Endothelial cell of umbilical vein (primary cell): ENCODE measurements at regions not wholly inside any gene's neighbourhood (a gene's known extent, or its start where the extent isn't known, plus 50 kb on each side); places are given as distances from the start of the nearest gene placed in this dataset.

Source experiments
- BruUV-seq: library from RNA; stranded (reverse); fragments of 400-500 nt; replicated peaks from 2 replicates; lab custom pipeline; 2021; lab: Mats Ljungman, UMichigan
- CTCF ChIA-PET: fragments of 300-600, 350-600 bp; sonication (Branson Sonifier 250); formaldehyde crosslinking; loops from one replicate; lab custom pipeline; 2021; ENCODE audit warnings: antibody characterized with exemption, inconsistent platforms; lab: Charles Lee
- POLR2A ChIA-PET: fragments of 300-600, 350-600 bp; sonication (Branson Sonifier 250); formaldehyde crosslinking; loops from one replicate; lab custom pipeline; 2021; ENCODE audit warnings: antibody characterized with exemption, inconsistent platforms; lab: Charles Lee
- DNase-seq: peaks from one replicate; pipeline ENCODE4 v3.0.0-alpha.2; 2011; ENCODE audit warnings: low read depth, low spot score
- FAIRE-seq: peaks from 2 replicates; lab custom pipeline; 2011; peaks lifted over from hg19 to GRCh38; lab: Jason Lieb, UNC
- H2AFZ ChIP-seq: 2 replicates; pipeline ENCODE4 v1.6.0; 2012; ENCODE audit warnings: low read depth, low read length, control low read depth, inconsistent platforms
- H3K27ac ChIP-seq: 2 replicates; pipeline ENCODE4 v1.5.1; 2011; ENCODE audit warnings: low read depth, mild to moderate bottlenecking, control low read depth, low read length, moderate library complexity; ENCODE audit not compliant: insufficient read depth
- H3K27me3 ChIP-seq, 2 experiments: 2 replicates each; pipeline versions ENCODE4 v1.6.0 to v1.6.1; 2011; ENCODE audit warnings: low read length in 2 of 2, mixed read lengths in 1 of 2; ENCODE audit not compliant: control insufficient read depth in 2 of 2, insufficient read depth in 2 of 2
- H3K36me3 ChIP-seq, 2 experiments: 2 replicates in 1 of 2; 3 replicates in 1 of 2; pipeline ENCODE4 v1.5.1; 2011; ENCODE audit warnings: low read length in 2 of 2, mild to moderate bottlenecking in 1 of 2, moderate library complexity in 1 of 2; ENCODE audit not compliant: control insufficient read depth in 2 of 2, insufficient read depth in 2 of 2; ENCODE audit errors: extremely low read depth in 1 of 2
- H3K4me1 ChIP-seq: 3 replicates; pipeline ENCODE4 v1.5.1; 2011; ENCODE audit warnings: mild to moderate bottlenecking, low read length; ENCODE audit not compliant: control insufficient read depth, insufficient read depth; ENCODE audit errors: extremely low read depth
- H3K4me2 ChIP-seq: 2 replicates; pipeline ENCODE4 v1.6.1; 2011; ENCODE audit warnings: low read length, control low read depth, mixed read lengths; ENCODE audit not compliant: insufficient read depth
- H3K4me3 ChIP-seq, 3 experiments: fragments of 200-600 bp in 1 of 3; sonication (generic), shearing (Covaris generic) in 1 of 3; replicated peaks in 1 of 3; 2 replicates each; pipeline ENCODE4 v1.5.1; 2011 to 2016; ENCODE audit warnings: control low read depth in 3 of 3, low read length in 3 of 3, mild to moderate bottlenecking in 2 of 3, inconsistent platforms in 1 of 3, low read depth in 1 of 3, moderate library complexity in 1 of 3; ENCODE audit not compliant: insufficient read depth in 1 of 3
- H3K79me2 ChIP-seq: 2 replicates; pipeline ENCODE4 v1.6.0; 2012; ENCODE audit warnings: low read length, inconsistent platforms; ENCODE audit not compliant: control insufficient read depth, insufficient read depth
- H3K9ac ChIP-seq: replicated peaks from 2 replicates; pipeline ENCODE3; 2011; ENCODE audit warnings: low read length, control low read depth; ENCODE audit not compliant: insufficient read depth; ENCODE audit errors: extremely low read depth
- H3K9me1 ChIP-seq: replicated peaks from 3 replicates; pipeline ENCODE4 v1.6.0; 2011; ENCODE audit warnings: mild to moderate bottlenecking, low read length; ENCODE audit not compliant: control insufficient read depth, insufficient read depth; ENCODE audit errors: extremely low read depth
- H3K9me3 ChIP-seq: replicated peaks from 2 replicates; pipeline ENCODE4 v1.5.1; 2012; ENCODE audit warnings: low read length, inconsistent platforms; ENCODE audit not compliant: control insufficient read depth, insufficient read depth
- H4K20me1 ChIP-seq: replicated peaks from 2 replicates; pipeline ENCODE3; 2011; ENCODE audit warnings: mild to moderate bottlenecking, low read length; ENCODE audit not compliant: control insufficient read depth, insufficient read depth; ENCODE audit errors: extremely low read depth
- EZH2 ChIP-seq: IDR thresholded peaks from 2 replicates; pipeline ENCODE4 v1.6.1; 2012; ENCODE audit warnings: borderline replicate concordance, low read depth, mild to moderate bottlenecking, moderate library complexity, low read length, inconsistent platforms; ENCODE audit not compliant: severe bottlenecking
- FOS ChIP-seq: IDR thresholded peaks from 2 replicates; pipeline ENCODE4 v1.6.1; 2011; ENCODE audit warnings: mild to moderate bottlenecking, low read length, moderate library complexity, borderline replicate concordance; ENCODE audit not compliant: insufficient read depth
- GATA2 ChIP-seq: IDR thresholded peaks from 2 replicates; pipeline ENCODE4 v1.7.0; 2011; ENCODE audit warnings: low read depth, mild to moderate bottlenecking, moderate library complexity, mixed read lengths, low read length; ENCODE audit not compliant: insufficient read length, insufficient read depth
- JUN ChIP-seq: IDR thresholded peaks from 2 replicates; pipeline ENCODE4 v1.6.1; 2011; ENCODE audit warnings: borderline replicate concordance, low read depth; ENCODE audit not compliant: insufficient read length, insufficient read depth
- MYC ChIP-seq: IDR thresholded peaks from one replicate; pipeline ENCODE4 v1.6.1; 2011; ENCODE audit warnings: mild to moderate bottlenecking, low read depth, low read length
- POLR2A ChIP-seq: IDR thresholded peaks from 2 replicates; pipeline ENCODE4 v1.6.1; 2012; ENCODE audit warnings: low read depth, mild to moderate bottlenecking, control low read depth, low read length
- POLR2AphosphoS5 ChIP-seq: IDR thresholded peaks from 2 replicates; pipeline ENCODE4 v1.6.1; 2012; ENCODE audit warnings: low read depth, mild to moderate bottlenecking, control low read depth, low read length, moderate library complexity; ENCODE audit not compliant: insufficient read depth
- dilution Hi-C: fragments of 300-500 bp; cut with MboI; formaldehyde crosslinking; loops from one replicate; pipeline ENCODE4 v1.15.0; 2019; ENCODE audit warnings: low sequenced_read_pairs; ENCODE audit not compliant: extremely low pct_ligation_motif_present
- intact Hi-C: fragments of 100-400 bp; cut with micrococcal nuclease; formaldehyde crosslinking; loops from one replicate; pipeline ENCODE4 v1.10.0; 2022
- TF ChIP-seq, protein P1 (sequence below): IDR thresholded peaks from 2 replicates; pipeline ENCODE4 v1.6.1; 2011; ENCODE audit not compliant: insufficient read depth, insufficient read length
- TF ChIP-seq, protein P2 (sequence below), 2 donors: IDR thresholded peaks; 1 replicate in 1 of 2; 2 replicates in 1 of 2; pipeline ENCODE4 v1.5.1; 2011; ENCODE audit warnings: low read length in 2 of 2, mild to moderate bottlenecking in 2 of 2, moderate library complexity in 2 of 2, control low read depth in 1 of 2, inconsistent platforms in 1 of 2, low read depth in 1 of 2; ENCODE audit not compliant: insufficient read depth in 1 of 2; ENCODE audit errors: extremely low read depth in 1 of 2

DNA sequence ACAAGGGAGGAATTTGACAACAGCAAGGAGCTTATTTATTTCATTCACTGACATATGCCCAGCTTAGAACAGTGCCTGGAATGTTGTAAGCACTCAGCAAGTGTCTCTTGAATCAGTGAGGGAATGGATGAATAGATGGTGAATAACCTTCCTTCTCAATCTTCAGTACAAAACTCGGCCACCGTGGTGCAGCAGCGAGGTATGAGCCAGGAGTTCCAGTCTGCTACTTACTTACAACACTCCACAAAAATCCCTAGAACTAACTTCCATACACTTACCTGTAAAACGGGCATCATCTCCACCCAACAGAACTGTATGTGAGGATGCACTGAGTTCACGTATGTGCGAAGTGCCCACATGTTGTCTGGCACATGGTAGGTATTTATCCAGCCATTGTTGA lies 237.4 kb downstream of the WDR11 start:
- POLR2A ChIA-PET, result no interaction called here
- no peak for FAIRE-seq
- no peak overlapping the region for H3K27ac ChIP-seq
- H3K27me3 ChIP-seq, result no peaks in the 10 kb centered on the region
- H3K9me3 ChIP-seq, result peaks cover 3% of the 10 kb centered on the region
- no peak overlapping the region for H3K9ac ChIP-seq
- DNase-seq, result no peak
- no TSS peak for BruUV-seq
- intact Hi-C loops (no loop called here), dilution Hi-C loops (no loop called here)
- no peak for TF ChIP-seq EZH2
- TF ChIP-seq GATA2, result no peak
- TF ChIP-seq MYC, result no peak
- TF ChIP-seq, protein P1, sequence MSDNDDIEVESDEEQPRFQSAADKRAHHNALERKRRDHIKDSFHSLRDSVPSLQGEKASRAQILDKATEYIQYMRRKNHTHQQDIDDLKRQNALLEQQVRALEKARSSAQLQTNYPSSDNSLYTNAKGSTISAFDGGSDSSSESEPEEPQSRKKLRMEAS, result no peak
- no peak for TF ChIP-seq POLR2AphosphoS5
- no peak for TF ChIP-seq POLR2A
- TF ChIP-seq, protein P2, sequence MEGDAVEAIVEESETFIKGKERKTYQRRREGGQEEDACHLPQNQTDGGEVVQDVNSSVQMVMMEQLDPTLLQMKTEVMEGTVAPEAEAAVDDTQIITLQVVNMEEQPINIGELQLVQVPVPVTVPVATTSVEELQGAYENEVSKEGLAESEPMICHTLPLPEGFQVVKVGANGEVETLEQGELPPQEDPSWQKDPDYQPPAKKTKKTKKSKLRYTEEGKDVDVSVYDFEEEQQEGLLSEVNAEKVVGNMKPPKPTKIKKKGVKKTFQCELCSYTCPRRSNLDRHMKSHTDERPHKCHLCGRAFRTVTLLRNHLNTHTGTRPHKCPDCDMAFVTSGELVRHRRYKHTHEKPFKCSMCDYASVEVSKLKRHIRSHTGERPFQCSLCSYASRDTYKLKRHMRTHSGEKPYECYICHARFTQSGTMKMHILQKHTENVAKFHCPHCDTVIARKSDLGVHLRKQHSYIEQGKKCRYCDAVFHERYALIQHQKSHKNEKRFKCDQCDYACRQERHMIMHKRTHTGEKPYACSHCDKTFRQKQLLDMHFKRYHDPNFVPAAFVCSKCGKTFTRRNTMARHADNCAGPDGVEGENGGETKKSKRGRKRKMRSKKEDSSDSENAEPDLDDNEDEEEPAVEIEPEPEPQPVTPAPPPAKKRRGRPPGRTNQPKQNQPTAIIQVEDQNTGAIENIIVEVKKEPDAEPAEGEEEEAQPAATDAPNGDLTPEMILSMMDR (IDR thresholded peaks at IDR 0.05; ENCODE audit: extremely low read depth in 1 of 2, insufficient read depth in 1 of 2, low read depth in 1 of 2, low read length in 2 of 2), result no peak
- TF ChIP-seq FOS, result no peak
- no peak for TF ChIP-seq JUN
- H3K4me1 ChIP-seq, result no peaks in the 10 kb centered on the region
- no peaks in the 10 kb centered on the region for H3K79me2 ChIP-seq
- H3K4me2 ChIP-seq, result no peak overlapping the region
- H4K20me1 ChIP-seq, result no peaks in the 10 kb centered on the region
- H3K4me3 ChIP-seq, result no peak overlapping the region
- H3K36me3 ChIP-seq, result no peaks in the 10 kb centered on the region
- H3K9me1 ChIP-seq, result no peaks in the 10 kb centered on the region
- CTCF ChIA-PET, result no interaction called here
- no peak overlapping the region for H2AFZ ChIP-seq
